GM06990 (cell line): ENCODE measurements at regions not wholly inside any gene's neighbourhood (a gene's known extent, or its start where the extent isn't known, plus 50 kb on each side); places are given as distances from the start of the nearest gene placed in this dataset.

ENCODE experiments used
- DNase-seq: peaks from one replicate; pipeline ENCODE4 v3.0.0-alpha.2; 2011; ENCODE audit not compliant: insufficient read length; ENCODE audit errors: extremely low read depth
- H3K27me3 ChIP-seq: replicated peaks from 2 replicates; pipeline ENCODE4 v1.6.0; 2011; ENCODE audit warnings: low read length; ENCODE audit not compliant: control insufficient read depth, insufficient read depth
- H3K36me3 ChIP-seq: 2 replicates; pipeline ENCODE4 v1.5.1; 2011; ENCODE audit warnings: low read length; ENCODE audit not compliant: control insufficient read depth, insufficient read depth
- H3K4me3 ChIP-seq: replicated peaks from 2 replicates; pipeline ENCODE4 v1.5.1; 2011; ENCODE audit warnings: low read depth, mild to moderate bottlenecking, control low read depth, low read length
- TF ChIP-seq, protein P1 (sequence below): IDR thresholded peaks from 2 replicates; pipeline ENCODE4 v1.5.1; 2011; ENCODE audit warnings: low read length, control low read depth, mild to moderate bottlenecking, inconsistent platforms; ENCODE audit not compliant: insufficient read depth, poor library complexity, severe bottlenecking

DNA sequence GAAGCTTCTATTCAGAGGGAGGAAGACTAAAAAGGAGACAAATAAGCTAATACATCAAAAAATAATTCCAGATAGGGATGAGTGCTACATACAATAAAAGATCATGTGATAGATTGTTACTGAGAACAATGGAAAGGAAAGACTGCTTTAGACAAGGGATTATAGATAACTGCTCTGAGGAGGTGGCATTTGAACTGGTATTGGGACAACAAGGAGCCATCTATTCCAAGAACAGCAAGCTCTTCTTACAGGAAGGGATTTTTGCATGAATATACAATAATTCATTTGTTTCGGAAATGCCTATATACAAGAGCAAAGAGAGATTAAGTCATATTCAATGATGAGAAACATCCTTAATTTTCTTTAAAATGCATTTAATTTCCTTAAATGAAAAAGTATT, 540.5 kb upstream of the KLF12 start:
- DNase-seq: no peak
- H3K36me3 ChIP-seq: no peaks in the 10 kb centered on the region
- TF ChIP-seq, protein P1, sequence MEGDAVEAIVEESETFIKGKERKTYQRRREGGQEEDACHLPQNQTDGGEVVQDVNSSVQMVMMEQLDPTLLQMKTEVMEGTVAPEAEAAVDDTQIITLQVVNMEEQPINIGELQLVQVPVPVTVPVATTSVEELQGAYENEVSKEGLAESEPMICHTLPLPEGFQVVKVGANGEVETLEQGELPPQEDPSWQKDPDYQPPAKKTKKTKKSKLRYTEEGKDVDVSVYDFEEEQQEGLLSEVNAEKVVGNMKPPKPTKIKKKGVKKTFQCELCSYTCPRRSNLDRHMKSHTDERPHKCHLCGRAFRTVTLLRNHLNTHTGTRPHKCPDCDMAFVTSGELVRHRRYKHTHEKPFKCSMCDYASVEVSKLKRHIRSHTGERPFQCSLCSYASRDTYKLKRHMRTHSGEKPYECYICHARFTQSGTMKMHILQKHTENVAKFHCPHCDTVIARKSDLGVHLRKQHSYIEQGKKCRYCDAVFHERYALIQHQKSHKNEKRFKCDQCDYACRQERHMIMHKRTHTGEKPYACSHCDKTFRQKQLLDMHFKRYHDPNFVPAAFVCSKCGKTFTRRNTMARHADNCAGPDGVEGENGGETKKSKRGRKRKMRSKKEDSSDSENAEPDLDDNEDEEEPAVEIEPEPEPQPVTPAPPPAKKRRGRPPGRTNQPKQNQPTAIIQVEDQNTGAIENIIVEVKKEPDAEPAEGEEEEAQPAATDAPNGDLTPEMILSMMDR: no peak
- no peak overlapping the region for H3K4me3 ChIP-seq
- H3K27me3 ChIP-seq: no peaks in the 10 kb centered on the region

DNA sequence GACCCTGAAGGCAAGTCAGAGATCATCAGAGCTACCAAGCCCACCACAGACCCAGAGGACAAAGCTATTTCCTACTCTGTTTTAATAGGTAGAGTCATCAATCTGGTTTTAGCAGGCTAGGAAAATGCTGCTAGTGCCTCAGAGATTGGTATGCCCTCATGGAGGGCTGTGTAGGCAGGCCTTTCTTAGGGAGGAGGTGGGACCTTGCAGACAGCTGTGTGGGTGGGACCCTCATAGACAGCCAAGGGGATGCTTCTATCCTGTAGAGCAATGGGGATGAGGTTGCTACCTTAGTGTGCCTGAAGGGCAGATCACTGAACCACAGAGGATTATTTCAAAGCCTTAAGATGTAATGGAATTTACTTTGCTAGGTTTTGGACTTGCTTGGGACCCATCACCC, 534.9 kb upstream of the KLF12 start:
- TF ChIP-seq, protein P1: no peak

DNA sequence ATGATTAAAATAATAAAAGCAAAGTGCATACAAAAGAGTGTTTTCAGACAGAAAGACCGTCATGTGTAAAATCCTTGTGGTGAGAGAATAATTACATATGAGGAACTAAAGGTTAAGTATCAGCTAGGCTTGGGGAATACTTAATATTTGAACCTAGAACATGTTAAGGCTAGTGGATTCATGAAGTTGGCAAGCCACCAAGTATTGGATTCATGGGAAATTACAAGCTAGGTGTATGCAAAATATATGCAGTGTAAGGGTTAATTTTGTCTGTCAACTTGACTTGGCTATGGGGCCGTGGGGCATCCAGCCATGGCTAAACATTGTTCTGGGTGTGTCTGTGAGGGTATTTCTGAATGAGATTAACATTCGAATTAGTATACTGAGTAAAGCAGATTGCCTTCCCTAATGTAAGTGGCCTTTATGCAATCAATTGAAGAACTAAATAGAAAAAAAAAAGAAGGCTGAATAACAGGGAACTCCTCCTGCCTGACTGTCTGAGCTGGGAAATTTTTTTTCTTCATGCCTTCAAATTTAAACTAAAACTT, 533.5 kb upstream of the KLF12 start:
- H3K36me3 ChIP-seq: no peaks in the 10 kb centered on the region
- H3K27me3 ChIP-seq: no peaks in the 10 kb centered on the region
- TF ChIP-seq, protein P1: no peak
- no peak for DNase-seq
- no peak overlapping the region for H3K4me3 ChIP-seq

More for the DNA sequence above, 534.9 kb upstream of the KLF12 start:
- no peak for DNase-seq
- H3K4me3 ChIP-seq: no peak overlapping the region
- H3K36me3 ChIP-seq: no peaks in the 10 kb centered on the region
- H3K27me3 ChIP-seq: no peaks in the 10 kb centered on the region

DNA sequence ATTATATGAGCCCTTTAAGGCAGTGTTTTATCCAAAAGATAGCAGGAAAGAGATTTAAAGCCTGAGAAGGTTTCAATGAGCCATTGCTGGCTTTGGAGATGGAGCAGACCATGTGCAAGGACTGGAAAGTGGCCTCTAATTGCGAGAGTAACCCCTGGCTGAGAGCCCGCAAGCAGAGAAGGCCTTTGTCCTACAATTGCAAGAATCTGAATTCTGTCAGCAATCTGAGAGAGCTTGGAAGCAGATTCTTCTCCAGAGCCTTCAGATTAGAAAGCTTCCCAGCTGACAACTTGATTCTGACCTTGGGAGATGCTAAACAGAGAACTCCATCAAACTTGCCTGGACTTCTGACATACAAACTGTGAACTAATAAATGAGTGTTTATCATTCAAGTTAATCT, 528.7 kb upstream of the KLF12 start:
- H3K4me3 ChIP-seq: no peak overlapping the region
- H3K36me3 ChIP-seq: no peaks in the 10 kb centered on the region
- no peak for DNase-seq
- TF ChIP-seq, protein P1: no peak
- no peaks in the 10 kb centered on the region; the same call in 1 of the 2 replicates for H3K27me3 ChIP-seq

DNA sequence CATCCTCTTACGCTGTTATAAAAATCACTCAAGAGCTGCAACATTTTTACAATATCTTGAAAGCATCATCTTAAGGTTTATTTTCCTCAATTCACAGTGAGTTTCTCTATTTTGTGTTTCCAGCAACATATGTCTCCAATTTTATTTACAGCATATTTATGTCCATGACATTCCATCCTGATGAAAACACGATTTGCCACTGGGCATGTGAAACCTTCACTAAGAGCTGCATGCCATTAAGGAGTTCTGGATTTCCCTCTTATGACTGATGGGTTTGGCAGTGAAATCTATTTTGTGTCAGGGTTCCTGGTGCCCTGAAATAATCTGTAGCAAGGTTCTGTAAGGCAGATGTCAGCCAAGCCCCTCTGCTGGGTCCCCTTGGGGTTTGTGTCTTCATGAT, 527.6 kb upstream of the KLF12 start:
- DNase-seq: no peak

More for the DNA sequence above, 527.6 kb upstream of the KLF12 start:
- Histone ChIP-seq H3K27me3 (no peaks in the 10 kb centered on the region; the same call in 1 of the 2 replicates), H3K36me3 (no peaks in the 10 kb centered on the region), H3K4me3 (no peak overlapping the region)
- TF ChIP-seq, protein P1: no peak
